IMR-90 (cell line): ENCODE measurements at regions not wholly inside any gene's neighbourhood (a gene's known extent, or its start where the extent isn't known, plus 50 kb on each side); places are given as distances from the start of the nearest gene placed in this dataset.

Source experiments
- ATAC-seq: fragments of 200-7000 bp; cut with Tn5 transposase; 2 replicates; pipeline ENCODE4 v1.9.1; 2020; ENCODE audit warnings: low read depth, mild to moderate bottlenecking, moderate library complexity
- BruUV-seq: library from RNA; stranded (reverse); fragments of 400-500 nt; replicated peaks from 2 replicates; lab custom pipeline; 2021; lab: Mats Ljungman, UMichigan
- CTCF ChIA-PET: fragments of 300-600 bp; formaldehyde crosslinking; extraction: SDS; loops from one replicate; lab custom pipeline; 2021; ENCODE audit warnings: antibody characterized with exemption; lab: Yijun Ruan, JAX
- POLR2A ChIA-PET: fragments of 300-600 bp; sonication (Branson Sonifier 250); formaldehyde crosslinking; loops from one replicate; lab custom pipeline; 2022; ENCODE audit warnings: antibody characterized with exemption; ENCODE audit not compliant: unreplicated experiment; lab: Charles Lee
- DNase-seq: peaks from one replicate; pipeline ENCODE4 v3.0.0; 2013
- H2AFZ ChIP-seq: replicated peaks from 2 replicates; pipeline ENCODE3; 2013; ENCODE audit warnings: low read length, mild to moderate bottlenecking; ENCODE audit not compliant: poor library complexity
- H2AK5ac ChIP-seq: 2 replicates; pipeline ENCODE4 v1.6.1; 2013; ENCODE audit warnings: low read depth, low read length, inconsistent platforms
- H2AK9ac ChIP-seq: replicated peaks from 2 replicates; pipeline ENCODE3; 2013; ENCODE audit warnings: mild to moderate bottlenecking, low read depth, low read length, moderate library complexity; ENCODE audit not compliant: poor library complexity
- H2BK120ac ChIP-seq: 2 replicates; pipeline ENCODE4 v1.6.1; 2013; ENCODE audit warnings: low read depth, low read length, inconsistent platforms
- H2BK15ac ChIP-seq: 3 replicates; pipeline ENCODE4 v1.6.1; 2013; ENCODE audit warnings: low read depth, low read length, inconsistent platforms
- H2BK20ac ChIP-seq: 2 replicates; pipeline ENCODE4 v1.6.1; 2013; ENCODE audit warnings: low read depth, mild to moderate bottlenecking, inconsistent platforms, low read length, moderate library complexity
- H2BK5ac ChIP-seq: 2 replicates; pipeline ENCODE4 v1.6.1; 2013; ENCODE audit warnings: mild to moderate bottlenecking, low read depth, low read length, inconsistent platforms; ENCODE audit not compliant: poor library complexity, severe bottlenecking
- H3K14ac ChIP-seq: replicated peaks from 2 replicates; pipeline ENCODE4 v1.6.1; 2013; ENCODE audit warnings: low read depth, low read length, inconsistent platforms
- H3K18ac ChIP-seq: 2 replicates; pipeline ENCODE4 v1.6.1; 2013; ENCODE audit warnings: low read depth, low read length, control low read depth
- H3K23ac ChIP-seq: 2 replicates; pipeline ENCODE4 v1.6.1; 2013; ENCODE audit warnings: low read depth, low read length, inconsistent platforms
- H3K27ac ChIP-seq: 2 replicates; pipeline ENCODE4 v1.5.1; 2013; ENCODE audit warnings: mild to moderate bottlenecking, control low read depth, low read length; ENCODE audit not compliant: insufficient read depth
- H3K27me3 ChIP-seq: 2 replicates; pipeline ENCODE4 v1.6.1; 2013; ENCODE audit warnings: low read length; ENCODE audit not compliant: control insufficient read depth, insufficient read depth
- H3K36me3 ChIP-seq: 2 replicates; pipeline ENCODE4 v1.6.1; 2013; ENCODE audit warnings: low read length, mixed read lengths; ENCODE audit not compliant: control insufficient read depth, insufficient read depth
- H3K4ac ChIP-seq: 2 replicates; pipeline ENCODE4 v1.6.1; 2013; ENCODE audit warnings: low read depth, low read length, inconsistent platforms
- H3K4me1 ChIP-seq: 2 replicates; pipeline ENCODE4 v1.6.1; 2013; ENCODE audit warnings: low read length, mixed read lengths; ENCODE audit not compliant: control insufficient read depth, insufficient read depth
- H3K4me2 ChIP-seq: 2 replicates; pipeline ENCODE4 v1.6.1; 2013; ENCODE audit warnings: low read depth, mild to moderate bottlenecking, control low read depth, low read length, moderate library complexity
- H3K4me3 ChIP-seq: 2 replicates; pipeline ENCODE4 v1.5.1; 2013; ENCODE audit warnings: low read depth, mild to moderate bottlenecking, control low read depth, low read length, moderate library complexity; ENCODE audit not compliant: insufficient read depth
- H3K56ac ChIP-seq: 2 replicates; pipeline ENCODE4 v1.6.1; 2013; ENCODE audit warnings: low read length, inconsistent platforms; ENCODE audit not compliant: insufficient read depth; ENCODE audit errors: extremely low read depth
- H3K79me1 ChIP-seq, 2 experiments: 2 replicates each; pipeline ENCODE4 v1.6.1; 2013; ENCODE audit warnings: low read length in 2 of 2, inconsistent platforms in 1 of 2, low read depth in 1 of 2
- H3K9ac ChIP-seq: 2 replicates; pipeline ENCODE4 v1.6.1; 2013; ENCODE audit warnings: low read depth, low read length, control low read depth
- H3K9me1 ChIP-seq: 2 replicates; pipeline ENCODE4 v1.6.1; 2013; ENCODE audit warnings: low read length, inconsistent platforms; ENCODE audit not compliant: insufficient read depth
- H3K9me3 ChIP-seq: 2 replicates; pipeline ENCODE4 v1.6.1; 2013; ENCODE audit warnings: low read length; ENCODE audit not compliant: control insufficient read depth, insufficient read depth
- H4K20me1 ChIP-seq: 2 replicates; pipeline ENCODE4 v1.6.1; 2013; ENCODE audit warnings: low read length, inconsistent platforms; ENCODE audit not compliant: insufficient read depth
- H4K5ac ChIP-seq: 2 replicates; pipeline ENCODE4 v1.6.1; 2013; ENCODE audit warnings: mild to moderate bottlenecking, low read depth, low read length, control low read depth
- H4K8ac ChIP-seq, 2 experiments: 2 replicates each; pipeline ENCODE4 v1.6.1; 2013; ENCODE audit warnings: low read depth in 2 of 2, low read length in 2 of 2, control low read depth in 1 of 2, inconsistent platforms in 1 of 2
- H4K91ac ChIP-seq: 2 replicates; pipeline ENCODE4 v1.6.1; 2013; ENCODE audit warnings: low read depth, low read length, inconsistent platforms; ENCODE audit not compliant: insufficient read depth
- RAD21 ChIP-seq: IDR thresholded peaks from 2 replicates; pipeline ENCODE4 v1.6.1; 2012; ENCODE audit warnings: low read length, improper control_type of control experiment
- WGBS, 2 experiments: methylation state at CpG; one replicate each; pipeline versions ENCODE4 v1.1.5 to v1.1.7; 2013; ENCODE audit warnings: missing lambda C conversion rate in 2 of 2; ENCODE audit not compliant: insufficient read length in 1 of 2; ENCODE audit errors: extremely low coverage in 2 of 2; 5-methylcytosine and 5-hydroxymethylcytosine counted together
- dilution Hi-C: fragments of 300-500 bp; cut with HindIII; formaldehyde crosslinking; loops from one replicate; pipeline ENCODE4 v1.14.3; 2018; ENCODE audit warnings: low sequenced_read_pairs; ENCODE audit not compliant: unreplicated experiment
- in situ Hi-C: fragments of 300-500 bp; cut with MboI; formaldehyde crosslinking; loops from 3 replicates; pipeline ENCODE4 v1.14.3; 2019; ENCODE audit warnings: low sequenced_read_pairs, inconsistent platforms, mixed read lengths
- intact Hi-C: fragments of 100-400 bp; cut with micrococcal nuclease; formaldehyde crosslinking; loops from 2 replicates; pipeline ENCODE4 v1.10.0; 2022

DNA sequence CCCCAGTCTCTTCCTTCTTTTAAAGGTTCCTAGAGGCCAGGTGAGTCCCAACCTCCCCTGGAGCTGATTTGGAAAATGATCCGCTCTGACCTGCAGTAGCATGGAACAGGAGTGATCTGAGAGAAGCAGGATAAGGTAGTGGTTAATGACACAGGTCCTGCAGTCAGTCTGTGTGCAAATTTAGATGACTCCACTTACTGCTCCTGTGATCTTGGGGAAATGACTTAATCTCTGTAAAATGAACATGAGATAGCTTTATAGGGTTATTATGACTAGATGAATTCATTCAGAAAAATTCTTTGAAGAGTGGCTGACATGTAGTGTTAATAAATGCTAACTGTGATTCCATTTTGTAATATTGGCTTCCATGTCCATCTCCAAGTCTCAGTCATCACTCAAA is 374.9 kb upstream of the CAMK1G start:
- no CpG with 5 or more reads among the region's 1 CpG for WGBS, 2 experiments
- DNase-seq = no peak
- Histone ChIP-seq H3K23ac (no peak overlapping the region), H3K4me1 (no peaks in the 10 kb centered on the region), H2BK120ac (no peak overlapping the region), H2AK5ac (no peak overlapping the region), H3K79me1 (no peaks in the 10 kb centered on the region), H2BK20ac (no peak overlapping the region), H3K36me3 (no peaks in the 10 kb centered on the region), H2BK15ac (no peak overlapping the region), H3K27me3 (peaks cover 13% of the 10 kb centered on the region), H3K14ac (no peak overlapping the region), H3K18ac (no peak overlapping the region), H3K9ac (no peak overlapping the region), H3K56ac (no peak overlapping the region), H3K4me2 (no peak overlapping the region), H3K9me3 (no peaks in the 10 kb centered on the region), H4K20me1 (no peaks in the 10 kb centered on the region), H2BK5ac (no peak overlapping the region), H3K4me3 (no peak overlapping the region), H2AK9ac (no peak overlapping the region), H3K9me1 (no peaks in the 10 kb centered on the region), H4K91ac (no peak overlapping the region), H2AFZ (no peak overlapping the region), H4K8ac (no peak overlapping the region), H4K5ac (no peak overlapping the region), H3K4ac (no peak overlapping the region), H3K27ac (no peak overlapping the region)
- TF ChIP-seq RAD21 = no peak
- in situ Hi-C loops = loop anchor here (10.0 kb wide), 1 partner anchor 226 kb away; no protein-coding TSS in a partner anchor
- no peak for ATAC-seq
- dilution Hi-C loops = no loop called here
- CTCF ChIA-PET = interaction anchor here (1.5 to 1.7 kb wide), 2 partner anchors 146 to 556 kb away, joined by 5 to 11 read pairs; no protein-coding TSS in a partner anchor
- intact Hi-C loops = no loop called here
- BruUV-seq = no TSS peak
- POLR2A ChIA-PET = no interaction called here
